WI38 (cell line): ENCODE measurements at regions not wholly inside any gene's neighbourhood (a gene's known extent, or its start where the extent isn't known, plus 50 kb on each side); places are given as distances from the start of the nearest gene placed in this dataset.

Source experiments
- H3K4me3 ChIP-seq: 2 replicates; pipeline ENCODE4 v1.5.1; 2011; ENCODE audit warnings: low read depth, mild to moderate bottlenecking, control low read depth, low read length
- TF ChIP-seq, protein P1 (sequence below): IDR thresholded peaks from 2 replicates; pipeline ENCODE4 v1.5.1; 2012; ENCODE audit warnings: low read depth, mild to moderate bottlenecking, control low read depth, low read length

DNA sequence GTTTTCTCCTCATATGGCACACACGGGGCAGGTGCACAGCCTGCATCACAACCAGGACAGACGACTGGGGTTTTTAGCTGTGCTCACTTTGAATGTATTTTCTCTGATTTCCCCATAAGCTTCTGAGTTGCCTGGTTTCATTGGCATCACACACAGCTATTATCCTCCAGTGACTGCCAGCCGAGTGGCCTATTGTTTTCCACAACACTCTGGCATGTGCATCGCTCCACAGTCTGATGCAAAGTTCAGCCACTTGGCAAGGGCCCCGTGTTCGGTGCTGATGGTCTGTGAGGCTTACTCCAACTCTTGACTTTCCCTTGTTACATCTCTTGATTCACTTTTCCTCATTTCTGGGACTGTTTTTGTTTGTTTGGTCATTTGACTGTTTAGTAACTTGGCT is 593.1 kb downstream of the CBLN2 start:
- no peak overlapping the region for H3K4me3 ChIP-seq
- TF ChIP-seq, protein P1, sequence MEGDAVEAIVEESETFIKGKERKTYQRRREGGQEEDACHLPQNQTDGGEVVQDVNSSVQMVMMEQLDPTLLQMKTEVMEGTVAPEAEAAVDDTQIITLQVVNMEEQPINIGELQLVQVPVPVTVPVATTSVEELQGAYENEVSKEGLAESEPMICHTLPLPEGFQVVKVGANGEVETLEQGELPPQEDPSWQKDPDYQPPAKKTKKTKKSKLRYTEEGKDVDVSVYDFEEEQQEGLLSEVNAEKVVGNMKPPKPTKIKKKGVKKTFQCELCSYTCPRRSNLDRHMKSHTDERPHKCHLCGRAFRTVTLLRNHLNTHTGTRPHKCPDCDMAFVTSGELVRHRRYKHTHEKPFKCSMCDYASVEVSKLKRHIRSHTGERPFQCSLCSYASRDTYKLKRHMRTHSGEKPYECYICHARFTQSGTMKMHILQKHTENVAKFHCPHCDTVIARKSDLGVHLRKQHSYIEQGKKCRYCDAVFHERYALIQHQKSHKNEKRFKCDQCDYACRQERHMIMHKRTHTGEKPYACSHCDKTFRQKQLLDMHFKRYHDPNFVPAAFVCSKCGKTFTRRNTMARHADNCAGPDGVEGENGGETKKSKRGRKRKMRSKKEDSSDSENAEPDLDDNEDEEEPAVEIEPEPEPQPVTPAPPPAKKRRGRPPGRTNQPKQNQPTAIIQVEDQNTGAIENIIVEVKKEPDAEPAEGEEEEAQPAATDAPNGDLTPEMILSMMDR = no peak

DNA sequence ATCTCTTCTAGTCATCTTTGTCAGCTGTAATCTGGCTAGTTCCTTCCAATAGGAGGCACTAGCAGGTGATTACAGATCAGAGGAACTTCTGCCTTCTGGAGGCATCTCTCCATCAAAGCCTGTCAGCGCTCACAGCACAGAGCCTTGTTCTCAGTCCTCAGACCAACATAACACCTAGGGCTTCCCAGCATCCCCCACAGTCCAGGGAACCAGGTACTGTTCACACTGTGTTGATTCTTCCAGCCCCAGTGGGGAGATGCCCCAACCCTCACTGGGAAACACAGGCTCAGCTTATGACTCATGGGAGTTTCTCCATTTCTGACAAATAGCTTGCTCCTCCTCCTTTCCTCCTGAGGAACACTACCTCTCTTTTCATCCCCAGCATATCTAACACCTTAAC is 601.7 kb downstream of the CBLN2 start:
- H3K4me3 ChIP-seq = no peak overlapping the region
- TF ChIP-seq, protein P1 = no peak

DNA sequence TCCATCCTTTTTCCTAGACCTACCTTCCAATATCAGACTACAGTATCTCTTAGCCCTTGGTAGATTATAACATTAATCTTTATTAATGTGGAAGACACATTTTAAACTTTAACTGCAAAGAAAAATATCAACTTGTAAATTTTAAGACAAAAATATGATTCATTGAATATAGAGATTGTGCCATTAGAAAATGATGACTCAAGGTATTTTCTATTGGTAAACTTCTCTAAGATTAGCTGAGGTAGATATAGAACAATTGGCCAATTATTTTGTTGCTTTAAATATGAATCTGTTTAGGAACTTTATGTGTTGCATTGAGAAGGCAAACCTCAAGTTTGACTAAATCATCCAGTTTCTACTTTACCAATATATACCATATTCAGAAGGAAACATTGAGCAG is 604.7 kb downstream of the CBLN2 start:
- no peak overlapping the region for H3K4me3 ChIP-seq
- TF ChIP-seq, protein P1 = no peak

DNA sequence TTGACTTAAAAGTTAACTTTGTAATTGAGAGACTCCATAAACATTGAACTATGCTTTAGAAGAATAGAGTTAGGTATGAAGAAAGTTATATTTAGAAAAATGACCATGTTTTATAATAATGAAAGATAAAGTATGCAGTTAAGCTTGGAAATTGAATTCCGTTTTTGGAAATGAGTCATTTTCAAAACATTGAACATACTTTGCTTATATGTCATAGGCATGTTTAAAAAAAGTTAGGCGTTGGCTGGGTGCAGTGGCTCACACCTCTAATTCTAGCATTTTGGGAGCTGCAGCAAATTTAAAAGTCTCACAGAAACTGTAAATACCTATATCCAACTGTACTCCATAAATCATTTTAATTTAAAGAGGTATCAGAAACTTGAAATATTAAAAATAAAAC is 607.4 kb downstream of the CBLN2 start:
- TF ChIP-seq, protein P1 = no peak
- H3K4me3 ChIP-seq = no peak overlapping the region

DNA sequence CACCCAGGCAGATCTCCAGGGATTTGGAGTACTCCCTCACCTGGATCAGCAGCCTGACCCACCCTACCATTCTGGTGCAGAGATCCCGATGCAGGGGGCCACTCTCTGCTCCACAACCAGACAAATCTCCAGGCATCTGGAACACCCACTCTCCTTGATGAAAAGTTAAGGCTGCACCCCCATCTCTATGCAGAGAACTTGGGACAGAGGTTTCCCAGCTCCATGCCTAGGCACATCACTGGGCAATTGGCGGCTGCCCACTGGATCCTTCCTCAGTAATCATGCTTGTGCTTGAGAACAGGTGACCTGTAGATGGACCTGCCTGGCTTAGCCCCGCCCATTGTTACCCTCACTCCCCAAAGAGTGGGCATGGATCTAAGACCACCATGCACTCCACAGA is 624.9 kb downstream of the CBLN2 start:
- TF ChIP-seq, protein P1 = no peak
- no peak overlapping the region for H3K4me3 ChIP-seq

DNA sequence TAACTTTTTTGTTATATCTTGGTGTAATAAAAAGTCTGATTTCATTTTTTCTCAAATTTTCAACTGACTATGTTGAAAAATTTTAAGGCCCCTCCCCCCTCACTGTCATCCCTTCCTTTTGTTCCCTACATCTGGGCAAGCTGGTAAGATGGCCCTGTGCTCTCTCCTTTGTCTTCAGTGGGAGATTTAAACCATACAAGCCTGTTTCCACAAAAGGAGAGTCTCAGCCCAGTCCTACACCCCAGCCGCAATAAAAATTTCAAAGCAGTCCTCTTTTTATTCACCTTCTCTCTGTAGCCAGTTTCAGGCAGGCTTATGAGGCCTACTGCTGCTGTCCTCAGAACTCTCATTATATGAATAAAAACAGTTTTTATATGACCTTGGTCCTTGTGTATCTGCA is 630.5 kb downstream of the CBLN2 start:
- H3K4me3 ChIP-seq = no peak overlapping the region
- TF ChIP-seq, protein P1 = no peak

DNA sequence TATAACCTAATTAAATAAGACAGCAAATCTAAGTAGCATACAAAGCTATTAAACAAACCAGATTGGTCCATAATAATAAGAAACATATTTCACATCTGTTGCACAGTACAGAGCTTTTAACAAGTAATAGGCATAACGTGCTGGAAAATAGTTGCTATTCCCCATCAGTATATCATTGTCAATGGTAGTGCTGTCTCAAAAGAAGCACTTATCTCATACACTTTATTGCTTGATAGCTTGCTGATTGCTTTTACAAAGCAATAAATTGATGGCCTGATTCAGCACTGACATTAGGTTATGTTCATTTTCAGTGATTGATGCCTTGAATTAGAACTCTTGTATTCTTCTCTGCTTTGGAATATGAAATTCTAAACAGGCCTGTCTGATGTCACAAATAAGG is 641.7 kb downstream of the CBLN2 start:
- TF ChIP-seq, protein P1 = no peak
- no peak overlapping the region for H3K4me3 ChIP-seq
